Nephron progenitor cell (in vitro differentiated cells): ENCODE measurements at regions not wholly inside any gene's neighbourhood (a gene's known extent, or its start where the extent isn't known, plus 50 kb on each side); places are given as distances from the start of the nearest gene placed in this dataset.

Experiments
- DNase-seq: peaks from one replicate; pipeline ENCODE4 v3.0.0; 2021
- H3K27ac Mint-ChIP-seq: 2 replicates; pipeline ENCODE4 v1.8.0; 2021; ENCODE audit warnings: mild to moderate bottlenecking, moderate library complexity, mixed read lengths
- H3K27me3 Mint-ChIP-seq: 2 replicates; pipeline ENCODE4 v1.8.0; 2021; ENCODE audit warnings: mild to moderate bottlenecking, low read depth, mixed read lengths; ENCODE audit not compliant: poor library complexity
- H3K36me3 Mint-ChIP-seq: 2 replicates; pipeline ENCODE4 v1.8.0; 2021; ENCODE audit warnings: low read depth, mixed read lengths
- H3K4me1 Mint-ChIP-seq: 2 replicates; pipeline ENCODE4 v1.8.0; 2021; ENCODE audit warnings: mixed read lengths
- H3K4me3 Mint-ChIP-seq: 2 replicates; pipeline ENCODE4 v1.8.0; 2021; ENCODE audit warnings: mild to moderate bottlenecking, moderate library complexity, mixed read lengths
- H3K9me3 Mint-ChIP-seq: 2 replicates; pipeline ENCODE4 v1.8.0; 2021; ENCODE audit warnings: mild to moderate bottlenecking, moderate library complexity, mixed read lengths
- TF ChIP-seq, protein P1 (sequence below): fragments of 200-600 bp; sonication (generic); IDR thresholded peaks from 2 replicates; pipeline ENCODE4 v1.5.0; 2021; ENCODE audit warnings: antibody characterized with exemption

DNA sequence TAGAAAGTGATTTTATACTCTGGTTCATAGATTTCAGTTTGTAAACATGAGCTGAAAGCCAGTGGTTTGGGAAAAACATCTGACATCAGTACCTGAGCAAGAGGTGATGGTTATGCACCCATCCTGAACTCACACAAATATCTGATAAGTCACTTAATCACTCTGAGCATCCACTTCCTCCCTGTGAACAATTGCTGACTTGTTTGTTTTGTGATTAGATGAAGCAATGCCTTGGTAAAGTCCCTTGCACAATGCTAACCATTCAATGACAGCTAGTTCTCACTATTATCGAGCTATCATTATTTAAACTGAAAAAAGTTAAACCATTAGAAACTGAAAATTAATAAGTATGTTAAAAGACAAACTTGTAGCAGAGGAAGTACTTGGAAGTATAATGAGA is 303.0 kb downstream of the PLOD2 start:
- Mint-ChIP-seq H3K9me3 (no peaks in the 10 kb centered on the region), H3K27ac (no peak overlapping the region), H3K27me3 (no peaks in the 10 kb centered on the region), H3K4me3 (no peak overlapping the region), H3K36me3 (no peaks in the 10 kb centered on the region), H3K4me1 (no peaks in the 10 kb centered on the region)
- TF ChIP-seq, protein P1, sequence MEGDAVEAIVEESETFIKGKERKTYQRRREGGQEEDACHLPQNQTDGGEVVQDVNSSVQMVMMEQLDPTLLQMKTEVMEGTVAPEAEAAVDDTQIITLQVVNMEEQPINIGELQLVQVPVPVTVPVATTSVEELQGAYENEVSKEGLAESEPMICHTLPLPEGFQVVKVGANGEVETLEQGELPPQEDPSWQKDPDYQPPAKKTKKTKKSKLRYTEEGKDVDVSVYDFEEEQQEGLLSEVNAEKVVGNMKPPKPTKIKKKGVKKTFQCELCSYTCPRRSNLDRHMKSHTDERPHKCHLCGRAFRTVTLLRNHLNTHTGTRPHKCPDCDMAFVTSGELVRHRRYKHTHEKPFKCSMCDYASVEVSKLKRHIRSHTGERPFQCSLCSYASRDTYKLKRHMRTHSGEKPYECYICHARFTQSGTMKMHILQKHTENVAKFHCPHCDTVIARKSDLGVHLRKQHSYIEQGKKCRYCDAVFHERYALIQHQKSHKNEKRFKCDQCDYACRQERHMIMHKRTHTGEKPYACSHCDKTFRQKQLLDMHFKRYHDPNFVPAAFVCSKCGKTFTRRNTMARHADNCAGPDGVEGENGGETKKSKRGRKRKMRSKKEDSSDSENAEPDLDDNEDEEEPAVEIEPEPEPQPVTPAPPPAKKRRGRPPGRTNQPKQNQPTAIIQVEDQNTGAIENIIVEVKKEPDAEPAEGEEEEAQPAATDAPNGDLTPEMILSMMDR = no peak
- DNase-seq = no peak

DNA sequence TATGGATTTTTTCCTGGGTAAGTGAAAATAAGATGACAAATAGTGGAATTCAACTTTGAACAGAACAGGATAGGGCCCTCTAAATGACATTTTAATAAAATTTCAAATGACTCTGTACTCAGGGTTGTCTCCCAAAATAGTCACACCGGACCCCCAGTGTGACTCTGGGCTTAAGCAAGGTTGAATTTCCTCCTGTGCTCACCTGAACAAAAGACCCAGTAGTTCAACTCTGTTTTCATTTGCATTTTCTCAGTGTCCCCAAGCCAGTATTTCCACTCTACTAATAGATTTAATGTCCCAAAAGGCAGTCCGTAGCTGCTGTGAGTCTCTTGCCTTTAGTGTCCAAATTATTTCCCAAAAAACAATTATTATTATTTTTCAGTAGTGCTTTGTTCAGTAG is 296.6 kb downstream of the PLOD2 start:
- H3K36me3 Mint-ChIP-seq = no peaks in the 10 kb centered on the region
- TF ChIP-seq, protein P1 = no peak
- no peak for DNase-seq
- H3K4me1 Mint-ChIP-seq = no peaks in the 10 kb centered on the region
- no peaks in the 10 kb centered on the region for H3K27me3 Mint-ChIP-seq
- H3K4me3 Mint-ChIP-seq = no peak overlapping the region
- no peaks in the 10 kb centered on the region for H3K9me3 Mint-ChIP-seq
- H3K27ac Mint-ChIP-seq = no peak overlapping the region

DNA sequence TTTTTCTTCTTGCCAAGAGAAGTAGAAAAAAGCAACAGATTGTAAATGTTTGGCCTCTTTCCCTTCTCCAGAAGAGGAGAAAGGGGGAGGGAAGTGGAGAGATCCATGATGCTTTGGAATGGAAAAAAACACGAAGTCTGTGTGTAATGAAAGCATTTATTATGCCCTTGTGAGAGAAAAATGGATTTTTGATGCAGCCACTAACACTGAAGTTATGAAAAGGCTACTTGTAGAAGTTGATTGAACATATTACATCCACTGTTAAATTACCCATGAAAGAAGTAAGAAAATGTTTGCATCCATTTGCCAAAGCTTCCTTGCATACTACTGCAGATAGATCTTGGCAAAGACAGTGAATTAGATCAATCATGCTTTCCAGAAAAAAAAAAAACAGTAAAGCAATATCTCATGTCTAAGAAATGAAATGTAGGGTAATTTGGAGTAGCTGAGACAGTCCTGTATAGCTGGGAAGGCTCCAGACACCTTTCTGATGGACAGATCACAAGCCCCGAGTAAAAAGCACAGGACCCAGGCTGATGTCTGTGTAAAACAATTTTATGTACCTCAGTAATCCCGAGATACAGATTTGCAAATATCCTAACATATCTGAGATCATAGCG is 295.5 kb downstream of the PLOD2 start:
- Mint-ChIP-seq H3K4me1 (no peaks in the 10 kb centered on the region), H3K27me3 (no peaks in the 10 kb centered on the region), H3K4me3 (no peak overlapping the region), H3K27ac (no peak overlapping the region), H3K36me3 (no peaks in the 10 kb centered on the region), H3K9me3 (no peaks in the 10 kb centered on the region)
- DNase-seq = no peak
- TF ChIP-seq, protein P1 = no peak

DNA sequence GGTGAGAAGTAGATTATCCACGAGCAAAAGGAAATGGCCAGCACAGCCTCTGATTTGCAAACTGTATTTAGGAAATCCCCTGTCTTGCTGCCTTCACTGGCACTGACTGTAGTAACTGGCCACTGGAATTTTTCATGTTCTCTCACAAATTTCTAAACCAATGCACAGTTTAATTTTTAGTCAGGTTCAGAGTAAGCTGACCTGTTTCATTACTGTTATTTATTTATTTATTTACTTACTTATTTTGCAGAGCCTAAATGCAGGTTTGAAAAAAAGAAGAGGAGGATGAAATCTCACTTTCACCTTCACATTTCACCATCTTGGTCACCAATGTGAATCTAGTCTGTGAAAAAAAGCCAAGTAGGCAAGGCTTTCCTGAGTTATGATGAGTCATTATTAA is 291.0 kb downstream of the PLOD2 start:
- H3K4me1 Mint-ChIP-seq = no peaks in the 10 kb centered on the region
- H3K36me3 Mint-ChIP-seq = no peaks in the 10 kb centered on the region
- no peak for DNase-seq
- H3K4me3 Mint-ChIP-seq = no peak overlapping the region
- TF ChIP-seq, protein P1 = no peak
- H3K27ac Mint-ChIP-seq = no peak overlapping the region
- H3K9me3 Mint-ChIP-seq = peaks cover 5% of the 10 kb centered on the region
- H3K27me3 Mint-ChIP-seq = no peaks in the 10 kb centered on the region

DNA sequence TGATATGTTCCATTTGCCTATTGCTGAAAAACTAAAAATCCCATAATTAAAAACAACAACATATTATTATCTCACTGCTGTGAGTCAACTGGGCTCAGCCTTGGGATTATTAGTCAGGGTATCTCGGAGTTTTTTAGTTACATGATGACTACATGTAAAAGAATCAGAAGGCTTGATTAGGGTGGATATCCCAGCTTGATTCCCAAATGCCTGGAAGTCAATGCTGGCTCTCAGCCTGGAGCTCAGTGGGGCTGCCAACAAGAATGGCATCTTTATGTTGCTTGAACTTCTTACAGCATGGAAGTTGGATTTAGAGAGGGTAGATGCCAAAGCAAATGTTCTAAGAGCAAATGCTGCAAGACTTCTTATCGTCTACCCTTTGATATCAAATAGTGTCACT is 278.5 kb downstream of the PLOD2 start:
- Mint-ChIP-seq H3K27ac (no peak overlapping the region), H3K4me3 (no peak overlapping the region), H3K9me3 (no peaks in the 10 kb centered on the region), H3K4me1 (peaks cover 3% of the 10 kb centered on the region), H3K36me3 (no peaks in the 10 kb centered on the region), H3K27me3 (peaks cover 2% of the 10 kb centered on the region)
- TF ChIP-seq, protein P1 = no peak
- no peak for DNase-seq

DNA sequence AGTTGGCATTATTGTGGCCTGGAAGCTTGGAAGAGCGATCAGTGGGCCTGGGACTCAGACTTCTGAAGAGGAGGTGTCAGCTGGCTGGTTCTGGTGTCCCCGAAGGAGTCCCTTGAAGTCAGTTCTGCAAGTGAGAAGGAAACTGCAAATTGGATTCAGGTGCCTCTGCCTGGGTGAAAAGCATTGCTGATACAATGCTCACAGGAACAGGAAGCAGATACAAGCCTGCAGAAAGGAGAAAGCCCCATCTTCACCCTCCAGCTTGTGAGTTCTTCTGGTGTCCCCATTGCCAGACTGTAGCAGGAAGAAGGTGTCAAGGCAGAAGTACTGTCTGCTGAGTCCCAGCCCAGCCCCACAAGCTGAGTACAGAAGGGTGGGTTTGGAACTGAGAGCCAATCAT is 271.3 kb downstream of the PLOD2 start:
- no peak overlapping the region for H3K27ac Mint-ChIP-seq
- H3K4me1 Mint-ChIP-seq = peaks cover 26% of the 10 kb centered on the region
- H3K4me3 Mint-ChIP-seq = no peak overlapping the region
- peaks cover 2% of the 10 kb centered on the region for H3K27me3 Mint-ChIP-seq
- TF ChIP-seq, protein P1 = no peak
- no peak for DNase-seq
- no peaks in the 10 kb centered on the region for H3K36me3 Mint-ChIP-seq
- no peaks in the 10 kb centered on the region for H3K9me3 Mint-ChIP-seq
